Thyroid gland (tissue), 4 donors: ENCODE measurements at regions not wholly inside any gene's neighbourhood (a gene's known extent, or its start where the extent isn't known, plus 50 kb on each side); places are given as distances from the start of the nearest gene placed in this dataset.

Experiments used
- CTCF ChIP-seq, 6 experiments: fragments of 200-600 bp in 3 of 6; fragments of 450-650 bp in 3 of 6; sonication (generic) in 3 of 6; IDR thresholded peaks; one replicate each; pipeline ENCODE4 v1.5.1; 2016 to 2019; ENCODE audit warnings: antibody characterized with exemption in 6 of 6, mild to moderate bottlenecking in 2 of 6, inconsistent platforms in 1 of 6, moderate library complexity in 1 of 6
- POLR2A ChIP-seq, 2 donors: fragments of 450-650 bp; IDR thresholded peaks; one replicate each; pipeline ENCODE4 v1.6.1; 2017; ENCODE audit warnings: antibody characterized with exemption in 2 of 2, mild to moderate bottlenecking in 2 of 2, moderate library complexity in 1 of 2

DNA sequence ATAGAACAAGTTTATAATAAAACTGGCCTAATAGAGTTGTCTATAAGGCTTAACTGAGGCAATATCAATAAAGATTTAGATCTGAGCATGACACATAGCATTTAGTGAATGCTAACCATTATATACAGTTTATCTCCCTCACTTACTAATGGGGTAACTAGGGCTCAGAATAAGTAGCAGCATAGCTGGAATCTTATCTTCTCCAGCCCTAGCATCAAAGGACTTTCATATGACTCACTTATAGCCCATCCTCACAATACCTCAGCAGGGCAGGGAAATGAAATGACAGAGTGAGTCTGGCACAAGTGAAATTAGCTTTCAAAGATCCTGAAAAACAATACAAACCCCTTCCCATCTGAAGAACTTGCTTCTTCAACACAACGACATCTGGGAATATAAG is 362.9 kb downstream of the KIF20B start:
- TF ChIP-seq CTCF (IDR thresholded peaks at IDR 0.05) (no peak), POLR2A (IDR thresholded peaks at IDR 0.05) (no peak)
